SK-MEL-5 (cell line): ENCODE measurements at regions not wholly inside any gene's neighbourhood (a gene's known extent, or its start where the extent isn't known, plus 50 kb on each side); places are given as distances from the start of the nearest gene placed in this dataset.

Source experiments
- DNase-seq: peaks from one replicate; pipeline ENCODE4 v3.0.0-alpha.2; 2016; ENCODE audit warnings: low read depth, low spot score
- in situ Hi-C: cut with HindIII; loops from 2 replicates; pipeline ENCODE4 v1.10.0; 2016; ENCODE audit warnings: low sequenced_read_pairs, high pct_unique_total_duplicates, low pct_unique_long_range_greater_than_20kb

- in situ Hi-C loops = no loop called here
- DNase-seq = no peak
These were observed 140.7 kb upstream of the LYZL2 start for GRCh38 chr10:30770229-30770628.

GRCh38 chr10:30769361-30769760, 139.8 kb upstream of the LYZL2 start:
- DNase-seq = no peak
- in situ Hi-C loops = no loop called here

- in situ Hi-C loops = no loop called here
- DNase-seq = no peak
These were observed 136.1 kb upstream of the LYZL2 start for GRCh38 chr10:30765616-30766015.

- in situ Hi-C loops = no loop called here
- DNase-seq = no peak
These were observed 135.6 kb upstream of the LYZL2 start for GRCh38 chr10:30765022-30765615.

GRCh38 chr10:30763918-30764317, 134.4 kb upstream of the LYZL2 start:
- no peak for DNase-seq
- in situ Hi-C loops = no loop called here

- in situ Hi-C loops = no loop called here
- DNase-seq = no peak
These were observed 133.1 kb upstream of the LYZL2 start for GRCh38 chr10:30762620-30763019.

GRCh38 chr10:30759423-30759822, 129.9 kb upstream of the LYZL2 start:
- in situ Hi-C loops = no loop called here
- no peak for DNase-seq

GRCh38 chr10:30758338-30758737, 128.8 kb upstream of the LYZL2 start:
- in situ Hi-C loops = no loop called here
- no peak for DNase-seq

GRCh38 chr10:30756896-30757295, 127.3 kb upstream of the LYZL2 start:
- in situ Hi-C loops = no loop called here
- DNase-seq = no peak

GRCh38 chr10:30756151-30756550, 126.6 kb upstream of the LYZL2 start:
- no peak for DNase-seq
- in situ Hi-C loops = no loop called here

GRCh38 chr10:30755441-30755953, 125.9 kb upstream of the LYZL2 start:
- in situ Hi-C loops = no loop called here
- DNase-seq = no peak

- in situ Hi-C loops = no loop called here
- DNase-seq = no peak
These were observed 122.9 kb upstream of the LYZL2 start for GRCh38 chr10:30752481-30752881.

GRCh38 chr10:30751678-30752331, 122.3 kb upstream of the LYZL2 start:
- DNase-seq = peak; percentile 68
- in situ Hi-C loops = no loop called here

GRCh38 chr10:30750971-30751677, 121.6 kb upstream of the LYZL2 start:
- in situ Hi-C loops = no loop called here
- no peak for DNase-seq

GRCh38 chr10:30749385-30749784, 119.8 kb upstream of the LYZL2 start:
- DNase-seq = no peak
- in situ Hi-C loops = no loop called here

- in situ Hi-C loops = no loop called here
- no peak for DNase-seq
These were observed 118.8 kb upstream of the LYZL2 start for GRCh38 chr10:30748152-30748973.

GRCh38 chr10:30747633-30748032, 118.1 kb upstream of the LYZL2 start:
- in situ Hi-C loops = no loop called here
- DNase-seq = no peak

GRCh38 chr10:30745953-30746352, 116.4 kb upstream of the LYZL2 start:
- DNase-seq = no peak
- in situ Hi-C loops = no loop called here
